Endothelial cell (in vitro differentiated cells): ENCODE measurements at regions not wholly inside any gene's neighbourhood (a gene's known extent, or its start where the extent isn't known, plus 50 kb on each side); places are given as distances from the start of the nearest gene placed in this dataset.

Experiments
- DNase-seq: peaks from one replicate; pipeline ENCODE4 v3.0.0; 2021; ENCODE audit warnings: low spot score
- H3K27ac Mint-ChIP-seq: one replicate; pipeline ENCODE4 v1.8.0; 2021; ENCODE audit warnings: mixed read lengths, inconsistent platforms; ENCODE audit not compliant: unreplicated experiment
- H3K27me3 Mint-ChIP-seq: one replicate; pipeline ENCODE4 v1.8.0; 2021; ENCODE audit warnings: mild to moderate bottlenecking, moderate library complexity, mixed read lengths, inconsistent platforms; ENCODE audit not compliant: unreplicated experiment
- H3K36me3 Mint-ChIP-seq: one replicate; pipeline ENCODE4 v1.8.0; 2021; ENCODE audit warnings: mild to moderate bottlenecking, low read depth, mixed read lengths, inconsistent platforms; ENCODE audit not compliant: unreplicated experiment
- H3K4me1 Mint-ChIP-seq: one replicate; pipeline ENCODE4 v1.8.0; 2021; ENCODE audit warnings: mild to moderate bottlenecking, mixed read lengths, inconsistent platforms; ENCODE audit not compliant: unreplicated experiment
- H3K4me3 Mint-ChIP-seq: one replicate; pipeline ENCODE4 v1.8.0; 2021; ENCODE audit warnings: mild to moderate bottlenecking, mixed read lengths, inconsistent platforms; ENCODE audit not compliant: unreplicated experiment
- H3K9me3 Mint-ChIP-seq: one replicate; pipeline ENCODE4 v1.8.0; 2021; ENCODE audit warnings: mixed read lengths, inconsistent platforms; ENCODE audit not compliant: unreplicated experiment
- TF ChIP-seq, protein P1 (sequence below): fragments of 200-600 bp; sonication (generic); IDR thresholded peaks from one replicate; pipeline ENCODE4 v1.5.0; 2021; ENCODE audit warnings: antibody characterized with exemption; ENCODE audit not compliant: unreplicated experiment

DNA sequence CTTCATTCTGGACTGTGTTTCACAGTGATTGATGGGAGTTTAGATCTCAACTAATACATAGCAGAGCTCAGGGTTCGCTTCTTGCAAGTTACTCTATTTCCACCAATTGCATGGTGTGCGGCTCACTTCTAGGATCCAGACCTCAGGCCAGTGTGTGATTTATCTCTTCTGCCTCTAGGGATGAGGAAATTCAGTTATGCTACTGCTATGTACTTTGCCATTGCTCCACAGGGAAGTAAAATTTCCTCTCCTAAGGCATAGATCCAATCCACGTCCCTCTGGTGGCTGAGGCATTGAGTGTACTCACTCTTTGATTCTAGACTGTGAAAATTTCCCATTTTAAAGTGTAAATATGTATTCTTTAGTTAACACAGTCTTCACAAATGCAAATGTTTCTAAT lies 214.1 kb downstream of the HS3ST3B1 start:
- Mint-ChIP-seq H3K4me3 (no peak overlapping the region), H3K27me3 (no peaks in the 10 kb centered on the region), H3K9me3 (no peaks in the 10 kb centered on the region), H3K27ac (no peak overlapping the region), H3K36me3 (no peaks in the 10 kb centered on the region), H3K4me1 (peaks cover 5% of the 10 kb centered on the region)
- TF ChIP-seq, protein P1, sequence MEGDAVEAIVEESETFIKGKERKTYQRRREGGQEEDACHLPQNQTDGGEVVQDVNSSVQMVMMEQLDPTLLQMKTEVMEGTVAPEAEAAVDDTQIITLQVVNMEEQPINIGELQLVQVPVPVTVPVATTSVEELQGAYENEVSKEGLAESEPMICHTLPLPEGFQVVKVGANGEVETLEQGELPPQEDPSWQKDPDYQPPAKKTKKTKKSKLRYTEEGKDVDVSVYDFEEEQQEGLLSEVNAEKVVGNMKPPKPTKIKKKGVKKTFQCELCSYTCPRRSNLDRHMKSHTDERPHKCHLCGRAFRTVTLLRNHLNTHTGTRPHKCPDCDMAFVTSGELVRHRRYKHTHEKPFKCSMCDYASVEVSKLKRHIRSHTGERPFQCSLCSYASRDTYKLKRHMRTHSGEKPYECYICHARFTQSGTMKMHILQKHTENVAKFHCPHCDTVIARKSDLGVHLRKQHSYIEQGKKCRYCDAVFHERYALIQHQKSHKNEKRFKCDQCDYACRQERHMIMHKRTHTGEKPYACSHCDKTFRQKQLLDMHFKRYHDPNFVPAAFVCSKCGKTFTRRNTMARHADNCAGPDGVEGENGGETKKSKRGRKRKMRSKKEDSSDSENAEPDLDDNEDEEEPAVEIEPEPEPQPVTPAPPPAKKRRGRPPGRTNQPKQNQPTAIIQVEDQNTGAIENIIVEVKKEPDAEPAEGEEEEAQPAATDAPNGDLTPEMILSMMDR, result no peak
- DNase-seq, result no peak

DNA sequence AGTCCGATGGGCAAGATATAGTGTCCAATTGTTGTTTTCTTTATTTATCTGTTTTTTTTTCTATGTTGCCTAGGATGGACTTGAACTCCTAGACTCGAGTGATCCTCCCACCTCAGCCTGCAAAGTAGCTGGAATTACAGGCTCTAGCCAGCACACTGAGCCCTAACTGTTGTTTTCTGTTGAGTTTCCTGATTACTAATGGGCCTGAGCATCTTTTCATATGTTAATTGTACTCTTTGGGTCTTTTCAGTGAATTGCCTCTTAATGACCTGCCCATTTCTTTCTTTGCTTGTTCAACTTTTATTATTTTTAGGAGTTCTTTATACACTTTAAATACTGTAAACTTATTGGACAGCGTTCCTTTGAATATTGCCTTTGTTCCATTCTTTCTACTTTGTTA lies 213.0 kb downstream of the HS3ST3B1 start:
- Mint-ChIP-seq H3K4me1 (peaks cover 10% of the 10 kb centered on the region), H3K36me3 (no peaks in the 10 kb centered on the region), H3K9me3 (no peaks in the 10 kb centered on the region), H3K27me3 (no peaks in the 10 kb centered on the region), H3K4me3 (no peak overlapping the region), H3K27ac (no peak overlapping the region)
- TF ChIP-seq, protein P1, result no peak
- DNase-seq, result no peak

DNA sequence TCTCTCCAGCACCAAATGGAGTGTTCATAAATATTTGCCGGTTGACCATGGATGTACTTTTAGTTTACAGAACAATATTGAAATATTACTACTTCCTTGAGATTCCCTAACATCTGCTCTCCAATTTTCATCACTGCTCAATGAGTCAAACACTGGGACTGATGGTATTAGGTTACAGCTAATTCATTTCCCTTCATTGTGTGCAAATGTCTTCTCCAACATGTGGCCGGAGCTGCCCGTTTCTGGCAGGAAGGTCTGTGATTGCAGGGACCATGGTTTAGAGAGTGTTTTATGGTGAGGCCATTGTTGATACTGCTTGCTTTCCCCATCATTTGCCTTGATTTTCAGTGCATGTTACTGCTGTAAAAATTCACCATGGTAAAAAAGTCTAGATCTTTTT lies 209.3 kb downstream of the HS3ST3B1 start:
- no peaks in the 10 kb centered on the region for H3K9me3 Mint-ChIP-seq
- peaks cover 10% of the 10 kb centered on the region for H3K4me1 Mint-ChIP-seq
- H3K27me3 Mint-ChIP-seq, result no peaks in the 10 kb centered on the region

DNA sequence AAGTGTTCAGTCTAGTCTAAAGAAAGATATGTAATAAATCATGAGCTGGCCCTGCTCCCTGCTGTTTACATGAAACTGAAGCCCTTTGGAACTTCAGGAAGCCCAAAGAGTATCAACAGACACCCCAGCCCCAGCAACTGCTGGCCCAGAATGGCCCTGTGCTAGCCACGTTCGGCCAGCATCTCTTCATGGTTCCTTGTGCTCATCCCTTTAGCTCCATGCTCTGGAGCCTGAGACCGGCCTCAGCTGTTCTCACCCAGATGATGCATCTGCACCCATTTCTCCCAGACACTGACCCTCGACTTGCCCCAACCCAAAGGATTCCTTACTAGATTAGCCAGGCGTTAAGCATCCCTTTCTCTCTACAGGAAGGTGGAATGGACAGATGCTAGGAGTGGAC lies 207.3 kb downstream of the HS3ST3B1 start:
- Mint-ChIP-seq H3K9me3 (no peaks in the 10 kb centered on the region), H3K27me3 (peaks cover 3% of the 10 kb centered on the region), H3K4me1 (peaks cover 10% of the 10 kb centered on the region), H3K4me3 (no peak overlapping the region), H3K27ac (no peak overlapping the region), H3K36me3 (no peaks in the 10 kb centered on the region)
- TF ChIP-seq, protein P1, result no peak
- no peak for DNase-seq

More for the DNA sequence above, 209.3 kb downstream of the HS3ST3B1 start:
- peak overlapping the region; percentile 39 for H3K27ac Mint-ChIP-seq
- no peak for DNase-seq
- H3K36me3 Mint-ChIP-seq, result no peaks in the 10 kb centered on the region
- no peak overlapping the region for H3K4me3 Mint-ChIP-seq
- TF ChIP-seq, protein P1, result no peak

DNA sequence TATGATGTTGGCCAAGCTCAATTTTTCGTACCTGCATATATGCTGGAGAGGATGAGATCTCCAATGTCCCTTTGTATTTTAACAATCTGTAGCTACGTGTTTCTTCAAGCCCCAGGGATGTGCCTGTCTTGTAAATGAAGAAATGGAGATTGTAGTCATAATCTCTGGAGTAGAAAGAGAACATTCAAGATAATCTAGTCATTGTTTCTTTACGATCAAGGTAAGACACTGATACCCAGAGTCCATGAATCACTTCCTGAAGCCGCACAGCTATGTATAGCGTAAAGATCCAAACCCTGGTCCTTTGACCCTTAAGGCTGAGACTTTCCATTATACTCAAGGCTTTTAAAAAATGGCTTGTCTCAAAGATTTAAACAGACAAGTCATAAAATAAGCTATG lies 205.5 kb downstream of the HS3ST3B1 start:
- H3K9me3 Mint-ChIP-seq, result no peaks in the 10 kb centered on the region
- peaks cover 4% of the 10 kb centered on the region for H3K27me3 Mint-ChIP-seq
- TF ChIP-seq, protein P1, result no peak

More for the DNA sequence above, 205.5 kb downstream of the HS3ST3B1 start:
- Mint-ChIP-seq H3K4me3 (no peak overlapping the region), H3K4me1 (peaks cover 10% of the 10 kb centered on the region), H3K36me3 (no peaks in the 10 kb centered on the region), H3K27ac (no peak overlapping the region)
- no peak for DNase-seq
